ENCODE measurements at regions not wholly inside any gene's neighbourhood (a gene's known extent, or its start where the extent isn't known, plus 50 kb on each side); places are given as distances from the start of the nearest gene placed in this dataset.
"Not testable (repeated sequence)": the region's sequence is repeated elsewhere in the genome, so short reads cannot be mapped to it uniquely, and the experiment has no call there.

DNA sequence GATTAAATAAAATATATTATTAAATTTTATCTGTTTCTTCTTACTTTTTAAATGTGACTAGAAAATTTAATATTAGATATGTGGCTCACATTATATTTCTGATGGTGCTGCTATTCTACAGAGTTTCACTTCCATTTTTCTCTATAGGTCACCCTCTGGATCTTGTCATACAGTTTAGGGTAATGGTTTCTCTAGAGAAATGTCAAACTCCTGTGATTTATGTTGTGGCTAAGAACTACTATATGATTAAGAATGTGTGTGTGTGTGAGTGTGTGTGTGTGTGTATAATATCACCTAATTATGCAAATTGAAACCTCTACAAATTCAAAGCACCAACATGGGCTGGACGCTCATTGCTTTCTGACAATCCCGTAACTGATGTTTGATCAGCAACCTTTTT is 325.9 kb downstream of the ADAMTS20 start (continued):
- TF ChIP-seq, protein P1, sequence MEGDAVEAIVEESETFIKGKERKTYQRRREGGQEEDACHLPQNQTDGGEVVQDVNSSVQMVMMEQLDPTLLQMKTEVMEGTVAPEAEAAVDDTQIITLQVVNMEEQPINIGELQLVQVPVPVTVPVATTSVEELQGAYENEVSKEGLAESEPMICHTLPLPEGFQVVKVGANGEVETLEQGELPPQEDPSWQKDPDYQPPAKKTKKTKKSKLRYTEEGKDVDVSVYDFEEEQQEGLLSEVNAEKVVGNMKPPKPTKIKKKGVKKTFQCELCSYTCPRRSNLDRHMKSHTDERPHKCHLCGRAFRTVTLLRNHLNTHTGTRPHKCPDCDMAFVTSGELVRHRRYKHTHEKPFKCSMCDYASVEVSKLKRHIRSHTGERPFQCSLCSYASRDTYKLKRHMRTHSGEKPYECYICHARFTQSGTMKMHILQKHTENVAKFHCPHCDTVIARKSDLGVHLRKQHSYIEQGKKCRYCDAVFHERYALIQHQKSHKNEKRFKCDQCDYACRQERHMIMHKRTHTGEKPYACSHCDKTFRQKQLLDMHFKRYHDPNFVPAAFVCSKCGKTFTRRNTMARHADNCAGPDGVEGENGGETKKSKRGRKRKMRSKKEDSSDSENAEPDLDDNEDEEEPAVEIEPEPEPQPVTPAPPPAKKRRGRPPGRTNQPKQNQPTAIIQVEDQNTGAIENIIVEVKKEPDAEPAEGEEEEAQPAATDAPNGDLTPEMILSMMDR (IDR thresholded peaks at IDR 0.05 in 2 of 3, conservative IDR thresholded peaks at IDR 0.05 in 1 of 3; ENCODE audit: borderline replicate concordance in 1 of 3, insufficient read depth in 1 of 3, low read depth in 2 of 3, low read length in 2 of 3): no peak
- TF ChIP-seq YY1 (IDR thresholded peaks at IDR 0.05; ENCODE audit: extremely low read depth, insufficient replicate concordance, low read depth, low read length) (no peak), SRF (IDR thresholded peaks at IDR 0.05; ENCODE audit: low read depth) (no peak), ZFX (IDR thresholded peaks at IDR 0.05) (no peak), ELF1 (IDR thresholded peaks at IDR 0.05; ENCODE audit: borderline replicate concordance, low read depth) (no peak)

DNA sequence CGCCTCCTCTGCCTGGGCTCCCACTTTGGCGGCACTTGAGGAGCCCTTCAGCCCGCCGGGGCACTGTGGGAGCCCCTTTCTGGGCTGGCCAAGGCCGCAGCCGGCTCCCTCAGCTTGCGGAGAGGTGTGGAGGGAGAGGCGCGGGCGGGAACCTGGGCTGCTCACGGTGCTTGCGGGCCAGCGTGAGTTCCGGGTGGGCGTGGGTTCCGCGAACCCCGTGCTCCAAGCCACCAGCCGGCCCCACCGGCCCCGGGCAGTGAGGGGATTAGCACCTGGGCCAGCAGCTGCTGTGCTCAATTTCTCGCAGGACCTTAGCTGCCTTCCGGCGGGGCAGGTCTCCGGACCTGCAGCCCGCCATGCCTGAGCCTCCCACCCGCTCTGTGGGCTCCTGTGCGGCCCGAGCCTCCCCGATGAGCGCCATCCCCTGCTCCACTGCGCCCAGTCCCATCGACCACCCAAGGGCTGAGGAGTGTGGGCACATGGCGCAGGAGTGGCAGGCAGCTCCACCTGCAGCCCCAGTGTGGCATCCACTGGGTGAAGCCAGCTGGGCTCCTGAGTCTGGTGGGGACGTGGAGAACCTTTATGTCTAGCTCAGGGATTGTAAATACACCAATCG is 327.7 kb downstream of the ADAMTS20 start:
- H3K9ac ChIP-seq (ENCODE audit: low read length); POLR2A ChIA-PET: not testable (repeated sequence)

GRCh38 chr12:43222796-43223195 is 329.2 kb downstream of the ADAMTS20 start:
- Histone ChIP-seq H4K20me1 (ENCODE audit: insufficient read depth) (no peaks in the 10 kb centered on the region), H3K4me2 (ENCODE audit: low read length) (no peak overlapping the region), H3K36me3 (ENCODE audit: control insufficient read depth in 1 of 2, insufficient read depth in 2 of 2, low read length in 2 of 2) (no peaks in the 10 kb centered on the region), H3K9me2 (ENCODE audit: insufficient read depth) (no peaks in the 10 kb centered on the region), H2AFZ (ENCODE audit: low read depth, low read length, poor library complexity, severe bottlenecking) (no peak overlapping the region), H3K27me3 (ENCODE audit: insufficient read depth, low read length) (no peaks in the 10 kb centered on the region), H3K9me3 (ENCODE audit: control insufficient read depth in 1 of 2, insufficient read depth in 1 of 2, low read depth in 1 of 2, low read length in 2 of 2) (no peaks in the 10 kb centered on the region), H3K9ac (ENCODE audit: low read length) (no peak overlapping the region), H3K4me3 (replicated peaks in 1 of 2; ENCODE audit: low read depth in 1 of 2, low read length in 2 of 2) (no peak overlapping the region), H3K27ac (ENCODE audit: low read depth, low read length) (no peak overlapping the region), H3K4me1 (ENCODE audit: control insufficient read depth in 1 of 2, insufficient read depth in 2 of 2, low read length in 2 of 2) (no peaks in the 10 kb centered on the region), H3K79me2 (ENCODE audit: insufficient read depth, low read length) (no peaks in the 10 kb centered on the region)
- ChIA-PET RAD21 (ENCODE audit: low non-redundant PET in 1 of 2, low total read pairs in 2 of 2, uncharacterized antibody in 2 of 2, unreplicated experiment in 2 of 2) (no interaction called here), POLR2A (no interaction called here), CTCF (no interaction called here)
- intact Hi-C loops (cut with micrococcal nuclease): no loop called here
- ATAC-seq: no peak
- DNase-seq (ENCODE audit: low read depth, low spot score): no peak
- BruUV-seq (replicated peaks): no TSS peak
- TF ChIP-seq SRF (IDR thresholded peaks at IDR 0.05; ENCODE audit: low read depth) (no peak), ELF1 (IDR thresholded peaks at IDR 0.05; ENCODE audit: borderline replicate concordance, low read depth) (no peak), EZH2 (IDR thresholded peaks at IDR 0.05) (no peak), CEBPB (IDR thresholded peaks at IDR 0.05; ENCODE audit: low read depth) (no peak), REST (IDR thresholded peaks at IDR 0.05; ENCODE audit: low read depth) (no peak), SIN3A (IDR thresholded peaks at IDR 0.05; ENCODE audit: low read depth) (no peak), CBX3 (IDR thresholded peaks at IDR 0.05; ENCODE audit: low read depth) (no peak), ATF3 (IDR thresholded peaks at IDR 0.05) (no peak), YY1 (IDR thresholded peaks at IDR 0.05; ENCODE audit: extremely low read depth, insufficient replicate concordance, low read depth, low read length) (no peak)
- TF ChIP-seq, protein P2, sequence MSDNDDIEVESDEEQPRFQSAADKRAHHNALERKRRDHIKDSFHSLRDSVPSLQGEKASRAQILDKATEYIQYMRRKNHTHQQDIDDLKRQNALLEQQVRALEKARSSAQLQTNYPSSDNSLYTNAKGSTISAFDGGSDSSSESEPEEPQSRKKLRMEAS (IDR thresholded peaks at IDR 0.05): no peak

More for the DNA sequence above, 327.7 kb downstream of the ADAMTS20 start:
- H3K4me3 ChIP-seq (replicated peaks in 1 of 2; ENCODE audit: low read depth in 1 of 2, low read length in 2 of 2); H2AFZ ChIP-seq (ENCODE audit: low read depth, low read length, poor library complexity, severe bottlenecking); CTCF ChIA-PET; H3K27me3 ChIP-seq (ENCODE audit: insufficient read depth, low read length); H3K27ac ChIP-seq (ENCODE audit: low read depth, low read length); BruUV-seq (replicated peaks); H3K79me2 ChIP-seq (ENCODE audit: insufficient read depth, low read length); H3K9me3 ChIP-seq (ENCODE audit: control insufficient read depth in 1 of 2, insufficient read depth in 1 of 2, low read depth in 1 of 2, low read length in 2 of 2); H3K4me1 ChIP-seq (ENCODE audit: control insufficient read depth in 1 of 2, insufficient read depth in 2 of 2, low read length in 2 of 2); ATAC-seq; H3K9me2 ChIP-seq (ENCODE audit: insufficient read depth); H4K20me1 ChIP-seq (ENCODE audit: insufficient read depth); RAD21 ChIA-PET (ENCODE audit: low non-redundant PET in 1 of 2, low total read pairs in 2 of 2, uncharacterized antibody in 2 of 2, unreplicated experiment in 2 of 2); H3K4me2 ChIP-seq (ENCODE audit: low read length); DNase-seq (ENCODE audit: low read depth, low spot score); H3K36me3 ChIP-seq (ENCODE audit: control insufficient read depth in 1 of 2, insufficient read depth in 2 of 2, low read length in 2 of 2); intact Hi-C loops (cut with micrococcal nuclease): not testable (repeated sequence)
